HepG2 (cell line): ENCODE measurements at regions not wholly inside any gene's neighbourhood (a gene's known extent, or its start where the extent isn't known, plus 50 kb on each side); places are given as distances from the start of the nearest gene placed in this dataset.

Source experiments
- ATAC-seq: fragments of 200-7000 bp; cut with Tn5 transposase; 3 replicates; pipeline ENCODE4 v1.9.1; 2020; ENCODE audit warnings: mild to moderate bottlenecking, moderate library complexity
- BruUV-seq: library from RNA; stranded (reverse); fragments of 400-500 nt; replicated peaks from 2 replicates; lab custom pipeline; 2021; lab: Mats Ljungman, UMichigan
- CTCF ChIA-PET: fragments of 300-600 bp; formaldehyde crosslinking; extraction: SDS; loops from one replicate; lab custom pipeline; 2021; ENCODE audit warnings: low total read pairs, inconsistent platforms, low intra/inter-chr PET ratio; lab: Yijun Ruan, JAX
- POLR2A ChIA-PET: fragments of 350-600 bp; sonication (Branson Sonifier 250); formaldehyde crosslinking; loops from one replicate; lab custom pipeline; 2020; ENCODE audit warnings: antibody characterized with exemption, inconsistent platforms; lab: Yijun Ruan, JAX
- DNase-seq: peaks from one replicate; pipeline ENCODE4 v3.0.0-alpha.2; 2015; ENCODE audit warnings: low spot score
- FAIRE-seq: peaks from 3 replicates; lab custom pipeline; 2011; peaks lifted over from hg19 to GRCh38; lab: Jason Lieb, UNC
- H2AFZ ChIP-seq: one replicate; pipeline ENCODE4 v1.6.1; 2011; ENCODE audit warnings: low read length, inconsistent platforms
- H3K27ac ChIP-seq: fragments of 300-600 bp; 3 replicates; pipeline ENCODE4 v1.8.0; 2011; ENCODE audit warnings: mixed run types, mild to moderate bottlenecking, mixed read lengths, low read length, inconsistent platforms; ENCODE audit not compliant: insufficient read depth; ENCODE audit errors: extremely low read length
- H3K27me3 ChIP-seq, 2 experiments: fragments of 200-600 bp in 1 of 2; 2 replicates in 1 of 2; 3 replicates in 1 of 2; pipeline versions ENCODE4 v1.6.0 to v1.8.0; 2011; ENCODE audit warnings: low read length in 2 of 2, mild to moderate bottlenecking in 2 of 2, moderate library complexity in 2 of 2, inconsistent platforms in 1 of 2; ENCODE audit not compliant: insufficient read depth in 2 of 2, control insufficient read depth in 1 of 2
- H3K36me3 ChIP-seq, 2 experiments: fragments of 200-600 bp in 1 of 2; replicated peaks in 1 of 2; 2 replicates in 1 of 2; 3 replicates in 1 of 2; pipeline versions ENCODE4 v1.5.1 to v1.8.0; 2011; ENCODE audit warnings: low read length in 2 of 2, inconsistent platforms in 1 of 2; ENCODE audit not compliant: insufficient read depth in 2 of 2, control insufficient read depth in 1 of 2
- H3K4me1 ChIP-seq: 2 replicates; pipeline ENCODE4 v1.5.1; 2012; ENCODE audit warnings: low read length, inconsistent platforms; ENCODE audit not compliant: insufficient read depth
- H3K4me2 ChIP-seq: 2 replicates; pipeline ENCODE4 v1.6.0; 2011; ENCODE audit warnings: low read depth, low read length, inconsistent platforms
- H3K4me3 ChIP-seq, 3 experiments: fragments of 200-600 bp in 1 of 3; sonication (generic), shearing (Covaris generic) in 1 of 3; replicated peaks in 1 of 3; 2 replicates each; pipeline ENCODE4 v1.5.1; 2011 to 2016; ENCODE audit warnings: low read length in 3 of 3, inconsistent platforms in 2 of 3, low read depth in 2 of 3, mild to moderate bottlenecking in 2 of 3, control low read depth in 1 of 3, mixed read lengths in 1 of 3; ENCODE audit not compliant: insufficient read depth in 1 of 3
- H3K79me2 ChIP-seq: one replicate; pipeline ENCODE4 v1.6.1; 2011; ENCODE audit warnings: low read length, inconsistent platforms; ENCODE audit not compliant: insufficient read depth
- H3K9ac ChIP-seq: 2 replicates; pipeline ENCODE4 v1.6.0; 2011; ENCODE audit warnings: mild to moderate bottlenecking, low read depth, low read length, inconsistent platforms; ENCODE audit not compliant: insufficient read depth
- H3K9me3 ChIP-seq: 2 replicates; pipeline ENCODE4 v1.5.1; 2012; ENCODE audit warnings: mild to moderate bottlenecking, low read length
- H4K20me1 ChIP-seq: 2 replicates; pipeline ENCODE4 v1.6.0; 2011; ENCODE audit warnings: inconsistent platforms, mild to moderate bottlenecking, low read length, moderate library complexity; ENCODE audit not compliant: insufficient read depth
- ESRRA ChIP-seq: sonication (generic); formaldehyde crosslinking; IDR thresholded peaks from 2 replicates; pipeline ENCODE4 v1.5.1; 2020; ENCODE audit warnings: mild to moderate bottlenecking, low read depth, missing genetic modification reagents
- KDM2A ChIP-seq: sonication (generic); formaldehyde crosslinking; IDR thresholded peaks from 2 replicates; pipeline ENCODE4 v1.4.0; 2020; ENCODE audit warnings: low read depth, missing genetic modification reagents, borderline replicate concordance
- NKX3-1 ChIP-seq: sonication (generic); formaldehyde crosslinking; IDR thresholded peaks from 2 replicates; pipeline ENCODE4 v1.5.0; 2020; ENCODE audit warnings: missing genetic modification reagents
- ZC3H4 ChIP-seq: sonication (generic); formaldehyde crosslinking; IDR thresholded peaks from 2 replicates; pipeline ENCODE4 v1.4.0; 2020; ENCODE audit warnings: missing genetic modification reagents, borderline replicate concordance
- ZNF558 ChIP-seq: sonication (generic); formaldehyde crosslinking; IDR thresholded peaks from 2 replicates; pipeline ENCODE4 v1.9.0; 2022; ENCODE audit warnings: mild to moderate bottlenecking, missing genetic modification reagents, borderline replicate concordance
- WGBS: methylation state at CpG from one replicate; pipeline ENCODE4 v1.1.6; 2017; ENCODE audit warnings: low lambda C conversion rate; 5-methylcytosine and 5-hydroxymethylcytosine counted together
- in situ Hi-C: cut with HindIII; loops from 2 replicates; pipeline ENCODE4 v1.10.0; 2017; ENCODE audit warnings: low pct_unique_long_range_greater_than_20kb; ENCODE audit not compliant: extremely low pct_ligation_motif_present
- intact Hi-C: fragments of 100-400 bp; cut with micrococcal nuclease; formaldehyde crosslinking; loops from one replicate; pipeline ENCODE4 v1.10.0; 2022; ENCODE audit not compliant: unreplicated experiment
- TF ChIP-seq, protein P1 (sequence below): sonication (generic); formaldehyde crosslinking; IDR thresholded peaks from 2 replicates; pipeline ENCODE4 v1.4.0; 2020; ENCODE audit warnings: mild to moderate bottlenecking, missing genetic modification reagents
- TF ChIP-seq, protein P2 (sequence below): sonication (generic); formaldehyde crosslinking; IDR thresholded peaks from 2 replicates; pipeline ENCODE4 v1.5.1; 2020; ENCODE audit warnings: mild to moderate bottlenecking, missing genetic modification reagents, borderline replicate concordance

- Histone ChIP-seq H3K79me2 (no peaks in the 10 kb centered on the region), H3K4me3 (no peak overlapping the region), H3K9ac (no peak overlapping the region), H3K4me2 (no peak overlapping the region), H3K36me3 (no peaks in the 10 kb centered on the region), H2AFZ (no peak overlapping the region), H4K20me1 (no peaks in the 10 kb centered on the region), H3K27ac (no peak overlapping the region), H3K27me3 (peaks cover 6 to 65% of the 10 kb centered on the region in 2 experiments; a peak in 4 of 5 replicates), H3K4me1 (peaks cover 16% of the 10 kb centered on the region), H3K9me3 (no peaks in the 10 kb centered on the region)
- no TSS peak for BruUV-seq
- CTCF ChIA-PET = no interaction called here
- FAIRE-seq = no peak
- no peak for DNase-seq
- in situ Hi-C loops = no loop called here
- POLR2A ChIA-PET = no interaction called here
- peak; percentile 13; the same call in 1 of the 3 replicates for ATAC-seq
- intact Hi-C loops = no loop called here
- TF ChIP-seq, protein P1, sequence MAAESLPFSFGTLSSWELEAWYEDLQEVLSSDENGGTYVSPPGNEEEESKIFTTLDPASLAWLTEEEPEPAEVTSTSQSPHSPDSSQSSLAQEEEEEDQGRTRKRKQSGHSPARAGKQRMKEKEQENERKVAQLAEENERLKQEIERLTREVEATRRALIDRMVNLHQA (CRISPR knock-in tag) = no peak
- no peak for TF ChIP-seq ESRRA
- no peak for TF ChIP-seq ZNF558 (CRISPR knock-in tag)
- TF ChIP-seq, protein P2, sequence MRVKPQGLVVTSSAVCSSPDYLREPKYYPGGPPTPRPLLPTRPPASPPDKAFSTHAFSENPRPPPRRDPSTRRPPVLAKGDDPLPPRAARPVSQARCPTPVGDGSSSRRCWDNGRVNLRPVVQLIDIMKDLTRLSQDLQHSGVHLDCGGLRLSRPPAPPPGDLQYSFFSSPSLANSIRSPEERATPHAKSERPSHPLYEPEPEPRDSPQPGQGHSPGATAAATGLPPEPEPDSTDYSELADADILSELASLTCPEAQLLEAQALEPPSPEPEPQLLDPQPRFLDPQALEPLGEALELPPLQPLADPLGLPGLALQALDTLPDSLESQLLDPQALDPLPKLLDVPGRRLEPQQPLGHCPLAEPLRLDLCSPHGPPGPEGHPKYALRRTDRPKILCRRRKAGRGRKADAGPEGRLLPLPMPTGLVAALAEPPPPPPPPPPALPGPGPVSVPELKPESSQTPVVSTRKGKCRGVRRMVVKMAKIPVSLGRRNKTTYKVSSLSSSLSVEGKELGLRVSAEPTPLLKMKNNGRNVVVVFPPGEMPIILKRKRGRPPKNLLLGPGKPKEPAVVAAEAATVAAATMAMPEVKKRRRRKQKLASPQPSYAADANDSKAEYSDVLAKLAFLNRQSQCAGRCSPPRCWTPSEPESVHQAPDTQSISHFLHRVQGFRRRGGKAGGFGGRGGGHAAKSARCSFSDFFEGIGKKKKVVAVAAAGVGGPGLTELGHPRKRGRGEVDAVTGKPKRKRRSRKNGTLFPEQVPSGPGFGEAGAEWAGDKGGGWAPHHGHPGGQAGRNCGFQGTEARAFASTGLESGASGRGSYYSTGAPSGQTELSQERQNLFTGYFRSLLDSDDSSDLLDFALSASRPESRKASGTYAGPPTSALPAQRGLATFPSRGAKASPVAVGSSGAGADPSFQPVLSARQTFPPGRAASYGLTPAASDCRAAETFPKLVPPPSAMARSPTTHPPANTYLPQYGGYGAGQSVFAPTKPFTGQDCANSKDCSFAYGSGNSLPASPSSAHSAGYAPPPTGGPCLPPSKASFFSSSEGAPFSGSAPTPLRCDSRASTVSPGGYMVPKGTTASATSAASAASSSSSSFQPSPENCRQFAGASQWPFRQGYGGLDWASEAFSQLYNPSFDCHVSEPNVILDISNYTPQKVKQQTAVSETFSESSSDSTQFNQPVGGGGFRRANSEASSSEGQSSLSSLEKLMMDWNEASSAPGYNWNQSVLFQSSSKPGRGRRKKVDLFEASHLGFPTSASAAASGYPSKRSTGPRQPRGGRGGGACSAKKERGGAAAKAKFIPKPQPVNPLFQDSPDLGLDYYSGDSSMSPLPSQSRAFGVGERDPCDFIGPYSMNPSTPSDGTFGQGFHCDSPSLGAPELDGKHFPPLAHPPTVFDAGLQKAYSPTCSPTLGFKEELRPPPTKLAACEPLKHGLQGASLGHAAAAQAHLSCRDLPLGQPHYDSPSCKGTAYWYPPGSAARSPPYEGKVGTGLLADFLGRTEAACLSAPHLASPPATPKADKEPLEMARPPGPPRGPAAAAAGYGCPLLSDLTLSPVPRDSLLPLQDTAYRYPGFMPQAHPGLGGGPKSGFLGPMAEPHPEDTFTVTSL (CRISPR knock-in tag) = no peak
- TF ChIP-seq NKX3-1 = no peak
- no peak for TF ChIP-seq ZC3H4 (CRISPR knock-in tag)
- TF ChIP-seq KDM2A = no peak
- 24% methylated on average over 12 of the region's 13 CpGs for WGBS
Measured at GRCh38 chr2:238594796-238595749, 168.3 kb downstream of the ASB1 start.
